RWPE2 (cell line): ENCODE measurements at regions not wholly inside any gene's neighbourhood (a gene's known extent, or its start where the extent isn't known, plus 50 kb on each side); places are given as distances from the start of the nearest gene placed in this dataset.

Experiments used
- ATAC-seq: fragments of 200-7000 bp; cut with Tn5 transposase; 3 replicates; pipeline ENCODE4 v1.9.1; 2021; ENCODE audit warnings: low read depth
- DNase-seq: peaks from one replicate; pipeline ENCODE4 v3.0.0-alpha.2; 2020; ENCODE audit warnings: low spot score
- H3K27ac ChIP-seq: fragments of 450-650 bp; 2 replicates; pipeline ENCODE4 v1.5.1; 2017; ENCODE audit warnings: mild to moderate bottlenecking; ENCODE audit not compliant: poor library complexity, severe bottlenecking
- H3K27me3 ChIP-seq: fragments of 250-450 bp; sonication (Bioruptor Pico); 2 replicates; pipeline ENCODE4 v1.5.1; 2021; ENCODE audit warnings: mild to moderate bottlenecking, moderate library complexity; ENCODE audit not compliant: insufficient read depth, poor library complexity, severe bottlenecking
- H3K36me3 ChIP-seq: fragments of 250-450 bp; sonication (Bioruptor Pico); 2 replicates; pipeline ENCODE4 v1.5.1; 2020; ENCODE audit warnings: low read depth, mild to moderate bottlenecking, moderate library complexity
- H3K4me1 ChIP-seq: fragments of 250-450 bp; sonication (Bioruptor Pico); 2 replicates; pipeline ENCODE4 v1.5.1; 2021; ENCODE audit warnings: mild to moderate bottlenecking, moderate library complexity; ENCODE audit not compliant: insufficient read depth, poor library complexity, severe bottlenecking
- H3K4me3 ChIP-seq: fragments of 250-450 bp; sonication (Bioruptor Pico); 2 replicates; pipeline ENCODE4 v1.5.1; 2021; ENCODE audit warnings: mild to moderate bottlenecking, moderate library complexity; ENCODE audit not compliant: severe bottlenecking
- H3K9me3 ChIP-seq: fragments of 250-450 bp; sonication (Bioruptor Pico); 2 replicates; pipeline ENCODE4 v1.5.1; 2021; ENCODE audit warnings: mild to moderate bottlenecking, moderate library complexity; ENCODE audit not compliant: severe bottlenecking
- CTCF ChIP-seq: fragments of 450-650 bp; IDR thresholded peaks from one replicate; pipeline ENCODE4 v1.5.1; 2017; ENCODE audit warnings: mild to moderate bottlenecking, moderate library complexity; ENCODE audit not compliant: poor library complexity, severe bottlenecking

- no peak for ATAC-seq
- Histone ChIP-seq H3K4me3 (no peak overlapping the region), H3K36me3 (no peaks in the 10 kb centered on the region), H3K27me3 (no peaks in the 10 kb centered on the region), H3K27ac (no peak overlapping the region), H3K9me3 (no peaks in the 10 kb centered on the region), H3K4me1 (no peaks in the 10 kb centered on the region)
- TF ChIP-seq CTCF: no peak
- DNase-seq: no peak
These were observed 474.7 kb upstream of the SUCLG2 start for GRCh38 chr3:68129065-68129464.

GRCh38 chr3:68123231-68123630 lies 468.8 kb upstream of the SUCLG2 start:
- no peaks in the 10 kb centered on the region for H3K4me1 ChIP-seq
- no peak for TF ChIP-seq CTCF
- no peaks in the 10 kb centered on the region for H3K36me3 ChIP-seq
- no peak overlapping the region for H3K27ac ChIP-seq
- no peaks in the 10 kb centered on the region for H3K27me3 ChIP-seq
- no peak overlapping the region for H3K4me3 ChIP-seq
- DNase-seq (no peak), ATAC-seq (no peak)
- no peaks in the 10 kb centered on the region for H3K9me3 ChIP-seq

GRCh38 chr3:68121287-68121686 lies 466.9 kb upstream of the SUCLG2 start:
- TF ChIP-seq CTCF: no peak
- H3K4me3 ChIP-seq: no peak overlapping the region
- no peaks in the 10 kb centered on the region for H3K36me3 ChIP-seq
- ATAC-seq (no peak), DNase-seq (no peak)
- H3K27ac ChIP-seq: no peak overlapping the region
- no peaks in the 10 kb centered on the region for H3K27me3 ChIP-seq
- no peaks in the 10 kb centered on the region for H3K9me3 ChIP-seq
- no peaks in the 10 kb centered on the region for H3K4me1 ChIP-seq

GRCh38 chr3:68116580-68116979 lies 462.2 kb upstream of the SUCLG2 start:
- no peaks in the 10 kb centered on the region for H3K9me3 ChIP-seq
- DNase-seq: no peak
- TF ChIP-seq CTCF: no peak
- no peaks in the 10 kb centered on the region for H3K36me3 ChIP-seq
- no peak overlapping the region for H3K27ac ChIP-seq
- no peaks in the 10 kb centered on the region for H3K4me1 ChIP-seq
- no peak overlapping the region for H3K4me3 ChIP-seq
- H3K27me3 ChIP-seq: peaks cover 3% of the 10 kb centered on the region
- no peak for ATAC-seq

- TF ChIP-seq CTCF: no peak
- H3K9me3 ChIP-seq: no peaks in the 10 kb centered on the region
- ATAC-seq: no peak
These were observed 449.4 kb upstream of the SUCLG2 start for GRCh38 chr3:68103811-68104210.

More at GRCh38 chr3:68103811-68104210, 449.4 kb upstream of the SUCLG2 start:
- Histone ChIP-seq H3K27ac (no peak overlapping the region), H3K4me1 (no peaks in the 10 kb centered on the region), H3K27me3 (no peaks in the 10 kb centered on the region), H3K4me3 (no peak overlapping the region), H3K36me3 (no peaks in the 10 kb centered on the region)
- DNase-seq: no peak
